DOHH2 (cell line): ENCODE measurements at regions not wholly inside any gene's neighbourhood (a gene's known extent, or its start where the extent isn't known, plus 50 kb on each side); places are given as distances from the start of the nearest gene placed in this dataset.

ENCODE experiments used
- H3F3A ChIP-seq: fragments of 200-600 bp; sonication (generic), shearing (Covaris generic); 2 replicates; pipeline ENCODE4 v1.6.0; 2016; ENCODE audit warnings: antibody characterized with exemption, mild to moderate bottlenecking; ENCODE audit not compliant: control insufficient read depth, insufficient read depth
- H3K27ac ChIP-seq: fragments of 200-600 bp; sonication (generic); 2 replicates; pipeline ENCODE4 v1.5.1; 2014; ENCODE audit warnings: low read depth, mild to moderate bottlenecking, low read length, moderate library complexity
- H3K27me3 ChIP-seq: fragments of 200-600 bp; sonication (generic); 2 replicates; pipeline ENCODE4 v1.6.1; 2014; ENCODE audit warnings: mild to moderate bottlenecking, low read length, mixed read lengths; ENCODE audit not compliant: control insufficient read depth
- H3K36me3 ChIP-seq: fragments of 200-600 bp; sonication (generic); 2 replicates; pipeline ENCODE4 v1.6.1; 2014; ENCODE audit warnings: mild to moderate bottlenecking, low read length, moderate library complexity, mixed read lengths; ENCODE audit not compliant: control insufficient read depth
- H3K4me1 ChIP-seq: fragments of 200-600 bp; sonication (generic); 2 replicates; pipeline ENCODE4 v1.6.1; 2014; ENCODE audit warnings: mild to moderate bottlenecking, low read length, mixed read lengths; ENCODE audit not compliant: control insufficient read depth
- H3K4me2 ChIP-seq: fragments of 200-600 bp; sonication (generic); 2 replicates; pipeline ENCODE4 v1.6.0; 2014; ENCODE audit warnings: mild to moderate bottlenecking, low read length, moderate library complexity
- H3K4me3 ChIP-seq: fragments of 200-600 bp; sonication (generic); 2 replicates; pipeline ENCODE4 v1.5.1; 2014; ENCODE audit warnings: mild to moderate bottlenecking, low read length, mixed read lengths
- H3K79me2 ChIP-seq: fragments of 200-600 bp; sonication (generic); 2 replicates; pipeline ENCODE4 v1.6.1; 2014; ENCODE audit warnings: mild to moderate bottlenecking, low read length, mixed read lengths; ENCODE audit not compliant: control insufficient read depth
- H3K9me2 ChIP-seq: fragments of 200-600 bp; sonication (generic); replicated peaks from 2 replicates; pipeline ENCODE4 v1.6.1; 2014; ENCODE audit warnings: mild to moderate bottlenecking, low read length, mixed read lengths; ENCODE audit not compliant: control insufficient read depth
- H3K9me3 ChIP-seq: fragments of 200-600 bp; sonication (generic); 2 replicates; pipeline ENCODE4 v1.6.1; 2014; ENCODE audit warnings: antibody characterized with exemption, low read length, mixed read lengths; ENCODE audit not compliant: control insufficient read depth, insufficient read depth
- H4K20me1 ChIP-seq: fragments of 200-600 bp; sonication (generic); 2 replicates; pipeline ENCODE4 v1.6.0; 2014; ENCODE audit warnings: low read depth, mild to moderate bottlenecking, antibody characterized with exemption, low read length, moderate library complexity; ENCODE audit not compliant: control insufficient read depth, insufficient read depth
- CTCF ChIP-seq: fragments of 200-600 bp; sonication (generic); IDR thresholded peaks from one replicate; pipeline ENCODE4 v1.5.1; 2014; ENCODE audit warnings: antibody characterized with exemption, mild to moderate bottlenecking, low read depth, low read length; ENCODE audit not compliant: poor library complexity, severe bottlenecking
- EZH2phosphoT487 ChIP-seq: fragments of 200-600 bp; sonication (generic); IDR thresholded peaks from 2 replicates; pipeline ENCODE4 v1.6.1; 2017; ENCODE audit warnings: borderline replicate concordance, mild to moderate bottlenecking, antibody characterized with exemption, low read length, moderate library complexity, mixed read lengths

GRCh38 chr5:74188351-74189105, 452.0 kb downstream of the ENC1 start:
- H3K9me3 ChIP-seq = no peaks in the 10 kb centered on the region
- H3K4me1 ChIP-seq = no peaks in the 10 kb centered on the region
- H3K27ac ChIP-seq = no peak overlapping the region
- no peaks in the 10 kb centered on the region for H3K36me3 ChIP-seq
- no peak overlapping the region for H3K4me3 ChIP-seq
- peaks cover 3% of the 10 kb centered on the region for H3K27me3 ChIP-seq
- H3K4me2 ChIP-seq = no peak overlapping the region
- no peaks in the 10 kb centered on the region for H4K20me1 ChIP-seq
- no peaks in the 10 kb centered on the region for H3K9me2 ChIP-seq
- TF ChIP-seq CTCF (no peak), EZH2phosphoT487 (no peak)
- no peaks in the 10 kb centered on the region for H3K79me2 ChIP-seq
- no peaks in the 10 kb centered on the region for H3F3A ChIP-seq

- Histone ChIP-seq H3K27me3 (peaks cover 2% of the 10 kb centered on the region), H3K79me2 (no peaks in the 10 kb centered on the region), H3K4me1 (no peaks in the 10 kb centered on the region), H4K20me1 (no peaks in the 10 kb centered on the region), H3K9me2 (no peaks in the 10 kb centered on the region), H3K4me3 (no peak overlapping the region), H3K36me3 (no peaks in the 10 kb centered on the region), H3K4me2 (no peak overlapping the region), H3K9me3 (no peaks in the 10 kb centered on the region), H3K27ac (no peak overlapping the region), H3F3A (no peaks in the 10 kb centered on the region)
- TF ChIP-seq EZH2phosphoT487 (no peak), CTCF (no peak)
Observed at GRCh38 chr5:74187757-74188156, 452.8 kb downstream of the ENC1 start.

- H3K27ac ChIP-seq = no peak overlapping the region
- H4K20me1 ChIP-seq = no peaks in the 10 kb centered on the region
- no peaks in the 10 kb centered on the region for H3K9me2 ChIP-seq
- H3K79me2 ChIP-seq = no peaks in the 10 kb centered on the region
- H3F3A ChIP-seq = no peaks in the 10 kb centered on the region
- no peak overlapping the region for H3K4me3 ChIP-seq
- H3K4me1 ChIP-seq = no peaks in the 10 kb centered on the region
- H3K4me2 ChIP-seq = no peak overlapping the region
- H3K9me3 ChIP-seq = no peaks in the 10 kb centered on the region
- H3K27me3 ChIP-seq = no peaks in the 10 kb centered on the region; the same call in 1 of the 2 replicates
- no peaks in the 10 kb centered on the region for H3K36me3 ChIP-seq
- TF ChIP-seq EZH2phosphoT487 = no peak
- no peak for TF ChIP-seq CTCF
Observed at GRCh38 chr5:74186356-74187315, 453.9 kb downstream of the ENC1 start.
